ENCODE measurements at regions not wholly inside any gene's neighbourhood (a gene's known extent, or its start where the extent isn't known, plus 50 kb on each side); places are given as distances from the start of the nearest gene placed in this dataset.

DNA sequence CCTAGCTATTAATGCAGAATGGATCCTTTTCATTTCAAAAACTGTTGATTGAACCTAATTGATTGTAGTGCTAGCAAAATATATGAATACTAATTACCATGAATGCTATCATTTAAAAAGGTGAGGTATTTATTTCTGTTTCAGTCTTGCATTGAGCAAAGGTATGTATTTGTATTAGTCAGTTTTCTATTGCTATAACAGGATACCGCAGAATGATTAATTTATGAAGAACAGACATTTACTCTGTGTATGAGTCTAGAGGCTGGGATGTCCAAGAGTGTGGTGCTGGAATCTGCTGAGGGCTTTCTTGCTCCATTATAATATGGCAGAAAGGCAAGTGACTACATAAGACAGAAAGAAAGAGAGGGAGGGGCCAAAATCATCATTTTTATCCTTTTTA, 199.2 kb downstream of the KIF20B start:
- TF ChIP-seq, protein P1, sequence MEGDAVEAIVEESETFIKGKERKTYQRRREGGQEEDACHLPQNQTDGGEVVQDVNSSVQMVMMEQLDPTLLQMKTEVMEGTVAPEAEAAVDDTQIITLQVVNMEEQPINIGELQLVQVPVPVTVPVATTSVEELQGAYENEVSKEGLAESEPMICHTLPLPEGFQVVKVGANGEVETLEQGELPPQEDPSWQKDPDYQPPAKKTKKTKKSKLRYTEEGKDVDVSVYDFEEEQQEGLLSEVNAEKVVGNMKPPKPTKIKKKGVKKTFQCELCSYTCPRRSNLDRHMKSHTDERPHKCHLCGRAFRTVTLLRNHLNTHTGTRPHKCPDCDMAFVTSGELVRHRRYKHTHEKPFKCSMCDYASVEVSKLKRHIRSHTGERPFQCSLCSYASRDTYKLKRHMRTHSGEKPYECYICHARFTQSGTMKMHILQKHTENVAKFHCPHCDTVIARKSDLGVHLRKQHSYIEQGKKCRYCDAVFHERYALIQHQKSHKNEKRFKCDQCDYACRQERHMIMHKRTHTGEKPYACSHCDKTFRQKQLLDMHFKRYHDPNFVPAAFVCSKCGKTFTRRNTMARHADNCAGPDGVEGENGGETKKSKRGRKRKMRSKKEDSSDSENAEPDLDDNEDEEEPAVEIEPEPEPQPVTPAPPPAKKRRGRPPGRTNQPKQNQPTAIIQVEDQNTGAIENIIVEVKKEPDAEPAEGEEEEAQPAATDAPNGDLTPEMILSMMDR (IDR thresholded peaks at IDR 0.05): no peak
- TF ChIP-seq POLR2A (IDR thresholded peaks at IDR 0.05): no peak
- no peak for TF ChIP-seq EP300 (IDR thresholded peaks at IDR 0.05)

All from sigmoid colon (tissue), 4 donors.